HUES6 (cell line): ENCODE measurements at regions not wholly inside any gene's neighbourhood (a gene's known extent, or its start where the extent isn't known, plus 50 kb on each side); places are given as distances from the start of the nearest gene placed in this dataset.

Source experiments
- H3K27ac ChIP-seq: 2 replicates; pipeline ENCODE4 v1.7.0; 2013; ENCODE audit warnings: low read depth, mild to moderate bottlenecking, low read length, inconsistent platforms
- H3K27me3 ChIP-seq: 2 replicates; pipeline ENCODE4 v1.6.1; 2013; ENCODE audit warnings: low read length; ENCODE audit not compliant: control insufficient read depth, insufficient read depth
- H3K36me3 ChIP-seq: 2 replicates; pipeline ENCODE4 v1.6.1; 2013; ENCODE audit warnings: low read length; ENCODE audit not compliant: control insufficient read depth, insufficient read depth
- H3K4me1 ChIP-seq: 2 replicates; pipeline ENCODE4 v1.6.1; 2013; ENCODE audit warnings: low read length; ENCODE audit not compliant: control insufficient read depth, insufficient read depth
- H3K4me3 ChIP-seq: 2 replicates; pipeline ENCODE4 v1.5.1; 2013; ENCODE audit warnings: low read depth, low read length
- H3K9ac ChIP-seq: one replicate; pipeline ENCODE4 v1.6.1; 2013; ENCODE audit warnings: mild to moderate bottlenecking, low read length
- H3K9me3 ChIP-seq: 2 replicates; pipeline ENCODE4 v1.6.1; 2013; ENCODE audit warnings: low read depth, low read length; ENCODE audit not compliant: control insufficient read depth, insufficient read depth

GRCh38 chr10:131788386-131788785, 112.4 kb upstream of the PPP2R2D start:
- Histone ChIP-seq H3K27ac (no peak overlapping the region), H3K4me3 (no peak overlapping the region), H3K9ac (no peak overlapping the region), H3K36me3 (no peaks in the 10 kb centered on the region), H3K4me1 (no peaks in the 10 kb centered on the region; the same call in 1 of the 2 replicates), H3K27me3 (no peaks in the 10 kb centered on the region), H3K9me3 (peaks cover 17% of the 10 kb centered on the region)

GRCh38 chr10:131789516-131789915, 111.3 kb upstream of the PPP2R2D start:
- H3K9ac ChIP-seq: no peak overlapping the region
- H3K27me3 ChIP-seq: no peaks in the 10 kb centered on the region
- no peak overlapping the region for H3K27ac ChIP-seq
- no peak overlapping the region for H3K4me3 ChIP-seq
- H3K4me1 ChIP-seq: no peaks in the 10 kb centered on the region; the same call in 1 of the 2 replicates
- no peaks in the 10 kb centered on the region for H3K36me3 ChIP-seq
- H3K9me3 ChIP-seq: peaks cover 10% of the 10 kb centered on the region; the same call in 1 of the 2 replicates

GRCh38 chr10:131790021-131790420, 110.8 kb upstream of the PPP2R2D start:
- Histone ChIP-seq H3K4me3 (no peak overlapping the region), H3K9ac (no peak overlapping the region), H3K27me3 (no peaks in the 10 kb centered on the region), H3K36me3 (no peaks in the 10 kb centered on the region), H3K9me3 (peaks cover 10% of the 10 kb centered on the region; the same call in 1 of the 2 replicates), H3K27ac (no peak overlapping the region), H3K4me1 (no peaks in the 10 kb centered on the region; the same call in 1 of the 2 replicates)

GRCh38 chr10:131792011-131792651, 108.7 kb upstream of the PPP2R2D start:
- Histone ChIP-seq H3K9ac (no peak overlapping the region), H3K4me3 (no peak overlapping the region), H3K4me1 (no peaks in the 10 kb centered on the region; the same call in 1 of the 2 replicates), H3K27ac (no peak overlapping the region), H3K27me3 (no peaks in the 10 kb centered on the region), H3K9me3 (peaks cover 21% of the 10 kb centered on the region), H3K36me3 (no peaks in the 10 kb centered on the region)

- Histone ChIP-seq H3K4me3 (no peak overlapping the region), H3K9me3 (peaks cover 27% of the 10 kb centered on the region), H3K36me3 (no peaks in the 10 kb centered on the region), H3K9ac (no peak overlapping the region), H3K27me3 (no peaks in the 10 kb centered on the region), H3K4me1 (no peaks in the 10 kb centered on the region; the same call in 1 of the 2 replicates), H3K27ac (no peak overlapping the region)
These were observed 108.0 kb upstream of the PPP2R2D start for GRCh38 chr10:131792809-131793208.

- Histone ChIP-seq H3K27me3 (no peaks in the 10 kb centered on the region), H3K4me1 (no peaks in the 10 kb centered on the region), H3K36me3 (no peaks in the 10 kb centered on the region), H3K27ac (no peak overlapping the region), H3K9me3 (peaks cover 26% of the 10 kb centered on the region), H3K9ac (no peak overlapping the region), H3K4me3 (no peak overlapping the region)
These were observed 105.0 kb upstream of the PPP2R2D start for GRCh38 chr10:131795761-131796160.

GRCh38 chr10:131797626-131798025, 103.2 kb upstream of the PPP2R2D start:
- Histone ChIP-seq H3K27me3 (no peaks in the 10 kb centered on the region), H3K9ac (no peak overlapping the region), H3K27ac (no peak overlapping the region), H3K36me3 (no peaks in the 10 kb centered on the region), H3K4me3 (no peak overlapping the region), H3K4me1 (no peaks in the 10 kb centered on the region), H3K9me3 (peaks cover 26% of the 10 kb centered on the region)

GRCh38 chr10:131799429-131799828, 101.4 kb upstream of the PPP2R2D start:
- H3K4me3 ChIP-seq: no peak overlapping the region
- H3K9ac ChIP-seq: no peak overlapping the region
- peaks cover 3% of the 10 kb centered on the region; the same call in 1 of the 2 replicates for H3K4me1 ChIP-seq
- peaks cover 26% of the 10 kb centered on the region for H3K9me3 ChIP-seq
- no peaks in the 10 kb centered on the region for H3K27me3 ChIP-seq
- H3K36me3 ChIP-seq: no peaks in the 10 kb centered on the region
- no peak overlapping the region for H3K27ac ChIP-seq

- Histone ChIP-seq H3K4me3 (no peak overlapping the region), H3K9ac (no peak overlapping the region), H3K27me3 (no peaks in the 10 kb centered on the region), H3K4me1 (peaks cover 22% of the 10 kb centered on the region), H3K9me3 (peaks cover 14% of the 10 kb centered on the region), H3K36me3 (no peaks in the 10 kb centered on the region), H3K27ac (no peak overlapping the region)
These were observed 98.5 kb upstream of the PPP2R2D start for GRCh38 chr10:131802156-131802915.

- no peaks in the 10 kb centered on the region for H3K27me3 ChIP-seq
- peaks cover 22% of the 10 kb centered on the region for H3K4me1 ChIP-seq
- peaks cover 9% of the 10 kb centered on the region for H3K9me3 ChIP-seq
- H3K4me3 ChIP-seq: no peak overlapping the region
- H3K27ac ChIP-seq: no peak overlapping the region
- no peak overlapping the region for H3K9ac ChIP-seq
- no peaks in the 10 kb centered on the region for H3K36me3 ChIP-seq
These were observed 97.8 kb upstream of the PPP2R2D start for GRCh38 chr10:131802996-131803395.

GRCh38 chr10:131803860-131804425, 96.9 kb upstream of the PPP2R2D start:
- Histone ChIP-seq H3K9me3 (peaks cover 9% of the 10 kb centered on the region), H3K27me3 (no peaks in the 10 kb centered on the region), H3K9ac (no peak overlapping the region), H3K27ac (no peak overlapping the region), H3K4me3 (no peak overlapping the region), H3K4me1 (peaks cover 22% of the 10 kb centered on the region), H3K36me3 (no peaks in the 10 kb centered on the region)
